ENCODE measurements at regions not wholly inside any gene's neighbourhood (a gene's known extent, or its start where the extent isn't known, plus 50 kb on each side); places are given as distances from the start of the nearest gene placed in this dataset.

GRCh38 chr17:73822371-73822770 lies 178.1 kb upstream of the SDK2 start:
- intact Hi-C loops (cut with DNase I; ENCODE audit: low total_unique reads) (no loop called here), in situ Hi-C loops (cut with MboI; ENCODE audit: low pct_ligation_motif_present in 1 of 4, low pct_unique_long_range_greater_than_20kb in 1 of 4, low sequenced_read_pairs in 3 of 4) (no loop called here)
- 85 to 87% methylated on average over 9 to 13 of the region's 13 CpGs for WGBS, 2 donors (ENCODE audit: low coverage in 1 of 2)
- Histone ChIP-seq H3K4me1 (peaks cover 0 to 3% (median under 1%) of the 10 kb centered on the region in 4 donors), H3K36me3 (no peaks in the 10 kb centered on the region), H3K4me3 (no peak overlapping the region), H3K27ac (no peak overlapping the region), H3K9me3 (no peaks in the 10 kb centered on the region), H3K27me3 (peaks cover 6% of the 10 kb centered on the region)
- TF ChIP-seq POLR2AphosphoS5 (IDR thresholded peaks at IDR 0.05) (no peak), POLR2A (IDR thresholded peaks at IDR 0.05) (no peak), CTCF (IDR thresholded peaks at IDR 0.05) (no peak), EP300 (IDR thresholded peaks at IDR 0.05; ENCODE audit: low read depth) (no peak)
- DNase-seq: no peak

GRCh38 chr17:73823684-73824083 lies 179.4 kb upstream of the SDK2 start:
- H3K4me3 ChIP-seq: no peak overlapping the region
- H3K4me1 ChIP-seq: peaks cover 0 to 11% (median 7%) of the 10 kb centered on the region in 4 donors
- in situ Hi-C loops (cut with MboI; ENCODE audit: low pct_ligation_motif_present in 1 of 4, low pct_unique_long_range_greater_than_20kb in 1 of 4, low sequenced_read_pairs in 3 of 4) (no loop called here), intact Hi-C loops (cut with DNase I; ENCODE audit: low total_unique reads) (no loop called here)
- H3K27me3 ChIP-seq: peaks cover 6% of the 10 kb centered on the region
- DNase-seq: no peak
- no peaks in the 10 kb centered on the region for H3K9me3 ChIP-seq
- 74 to 80% methylated on average over 2 to 7 of the region's 7 CpGs for WGBS, 2 donors (ENCODE audit: low coverage in 1 of 2)
- H3K27ac ChIP-seq: no peak overlapping the region
- H3K36me3 ChIP-seq: no peaks in the 10 kb centered on the region
- TF ChIP-seq POLR2AphosphoS5 (IDR thresholded peaks at IDR 0.05) (no peak), EP300 (IDR thresholded peaks at IDR 0.05; ENCODE audit: low read depth) (no peak), CTCF (IDR thresholded peaks at IDR 0.05) (no peak), POLR2A (IDR thresholded peaks at IDR 0.05) (no peak)

GRCh38 chr17:73824321-73824720 lies 180.1 kb upstream of the SDK2 start:
- Histone ChIP-seq H3K4me3 (no peak overlapping the region), H3K9me3 (no peaks in the 10 kb centered on the region), H3K4me1 (peaks cover 0 to 11% (median 7%) of the 10 kb centered on the region in 4 donors), H3K36me3 (no peaks in the 10 kb centered on the region), H3K27ac (no peak overlapping the region), H3K27me3 (peaks cover 6% of the 10 kb centered on the region)
- DNase-seq: no peak
- intact Hi-C loops (cut with DNase I; ENCODE audit: low total_unique reads) (no loop called here), in situ Hi-C loops (cut with MboI; ENCODE audit: low pct_ligation_motif_present in 1 of 4, low pct_unique_long_range_greater_than_20kb in 1 of 4, low sequenced_read_pairs in 3 of 4) (no loop called here)
- 79 to 80% methylated on average over 4 of the region's 4 CpGs for WGBS, 2 donors (ENCODE audit: low coverage in 1 of 2)
- TF ChIP-seq POLR2AphosphoS5 (IDR thresholded peaks at IDR 0.05): no peak
- no peak for TF ChIP-seq EP300 (IDR thresholded peaks at IDR 0.05; ENCODE audit: low read depth)
- no peak for TF ChIP-seq CTCF (IDR thresholded peaks at IDR 0.05)

GRCh38 chr17:73826181-73826871 lies 182.1 kb upstream of the SDK2 start:
- no peak for DNase-seq
- H3K27me3 ChIP-seq: peaks cover 6% of the 10 kb centered on the region
- WGBS, 2 donors (ENCODE audit: low coverage in 1 of 2): 80% methylated on average over 9 of the region's 9 CpGs; no CpG with 5 or more reads in 1 of the 2 donors
- no peak for TF ChIP-seq POLR2A (IDR thresholded peaks at IDR 0.05)
- TF ChIP-seq POLR2AphosphoS5 (IDR thresholded peaks at IDR 0.05): no peak
- no peak for TF ChIP-seq EP300 (IDR thresholded peaks at IDR 0.05; ENCODE audit: low read depth)
- TF ChIP-seq CTCF (IDR thresholded peaks at IDR 0.05): no peak
- no peaks in the 10 kb centered on the region for H3K9me3 ChIP-seq
- peaks cover 0 to 11% (median 7%) of the 10 kb centered on the region in 4 donors for H3K4me1 ChIP-seq
- no peaks in the 10 kb centered on the region for H3K36me3 ChIP-seq
- in situ Hi-C loops (cut with MboI; ENCODE audit: low pct_ligation_motif_present in 1 of 4, low pct_unique_long_range_greater_than_20kb in 1 of 4, low sequenced_read_pairs in 3 of 4) (no loop called here), intact Hi-C loops (cut with DNase I; ENCODE audit: low total_unique reads) (no loop called here)
- H3K27ac ChIP-seq: no peak overlapping the region
- no peak overlapping the region for H3K4me3 ChIP-seq

All from transverse colon (tissue), 4 donors.